H1 (cell line): ENCODE measurements at regions not wholly inside any gene's neighbourhood (a gene's known extent, or its start where the extent isn't known, plus 50 kb on each side); places are given as distances from the start of the nearest gene placed in this dataset.

Source experiments
- CTCF ChIA-PET: fragments of 300-600 bp; sonication (Branson Sonifier 250); formaldehyde crosslinking; loops from one replicate; lab custom pipeline; 2021; ENCODE audit not compliant: partially characterized antibody; lab: Charles Lee
- POLR2A ChIA-PET: fragments of 300-600 bp; sonication (Branson Sonifier 250); formaldehyde crosslinking; loops from one replicate; lab custom pipeline; 2021; ENCODE audit warnings: inconsistent platforms; ENCODE audit not compliant: partially characterized antibody; lab: Charles Lee
- DNase-seq, 2 experiments: peaks; one replicate each; pipeline versions ENCODE4 v3.0.0 to v3.0.0-alpha.2; 2010 to 2022; ENCODE audit warnings: low spot score in 2 of 2, low read depth in 1 of 2, mixed read lengths in 1 of 2
- FAIRE-seq: peaks from 2 replicates; lab custom pipeline; 2011; peaks lifted over from hg19 to GRCh38; lab: Jason Lieb, UNC
- H2AFZ ChIP-seq: 2 replicates; pipeline ENCODE4 v1.8.1; 2012; ENCODE audit warnings: low read length, inconsistent platforms
- H2AK5ac ChIP-seq: 2 replicates; pipeline ENCODE4 v1.6.1; 2013; ENCODE audit warnings: low read depth, low read length
- H2BK120ac ChIP-seq: replicated peaks from 2 replicates; pipeline ENCODE3; 2013; ENCODE audit warnings: low read depth, low read length, inconsistent platforms
- H2BK12ac ChIP-seq: 2 replicates; pipeline ENCODE4 v1.6.1; 2013; ENCODE audit warnings: low read depth, low read length
- H2BK15ac ChIP-seq: 2 replicates; pipeline ENCODE4 v1.6.1; 2013; ENCODE audit warnings: low read length
- H2BK20ac ChIP-seq: 2 replicates; pipeline ENCODE4 v1.6.1; 2013; ENCODE audit warnings: low read length
- H2BK5ac ChIP-seq: 2 replicates; pipeline ENCODE4 v1.6.1; 2013; ENCODE audit warnings: low read depth, low read length
- H3K14ac ChIP-seq: 2 replicates; pipeline ENCODE4 v1.6.1; 2013; ENCODE audit warnings: inconsistent platforms; ENCODE audit not compliant: insufficient read length
- H3K18ac ChIP-seq: 2 replicates; pipeline ENCODE4 v1.6.1; 2013; ENCODE audit warnings: low read length; ENCODE audit errors: extremely low read depth
- H3K23ac ChIP-seq: 2 replicates; pipeline ENCODE4 v1.6.1; 2013; ENCODE audit warnings: inconsistent platforms; ENCODE audit not compliant: insufficient read length
- H3K23me2 ChIP-seq: 2 replicates; pipeline ENCODE4 v1.6.1; 2013; ENCODE audit warnings: low read depth, low read length
- H3K27ac ChIP-seq: 2 replicates; pipeline ENCODE4 v1.6.1; 2011; ENCODE audit warnings: low read depth, low read length, inconsistent platforms
- H3K27me3 ChIP-seq, 4 experiments: replicated peaks in 1 of 4; 1 replicate in 1 of 4; 2 replicates in 3 of 4; pipeline versions ENCODE4 v1.6.1 to v1.8.1; 2011 to 2013; ENCODE audit warnings: low read length in 3 of 4, mild to moderate bottlenecking in 3 of 4, inconsistent platforms in 2 of 4, mixed read lengths in 2 of 4, moderate library complexity in 1 of 4; ENCODE audit not compliant: control insufficient read depth in 3 of 4, insufficient read depth in 3 of 4; ENCODE audit errors: extremely low read depth in 1 of 4
- H3K36me3 ChIP-seq, 4 experiments: 2 replicates each; pipeline versions ENCODE4 v1.6.1 to v1.8.1; 2011 to 2013; ENCODE audit warnings: mild to moderate bottlenecking in 4 of 4, low read length in 3 of 4, moderate library complexity in 2 of 4, control low read depth in 1 of 4, inconsistent platforms in 1 of 4; ENCODE audit not compliant: insufficient read depth in 4 of 4, control insufficient read depth in 2 of 4
- H3K4ac ChIP-seq: replicated peaks from 2 replicates; pipeline ENCODE3; 2013; ENCODE audit warnings: low read length, low read depth, mixed read lengths, inconsistent platforms; ENCODE audit not compliant: insufficient read length
- H3K4me1 ChIP-seq, 4 experiments: replicated peaks in 1 of 4; 1 replicate in 1 of 4; 2 replicates in 3 of 4; pipeline versions ENCODE4 v1.6.1 to v1.8.1; 2011 to 2013; ENCODE audit warnings: low read length in 3 of 4, inconsistent platforms in 2 of 4, mixed read lengths in 1 of 4; ENCODE audit not compliant: insufficient read depth in 4 of 4, control insufficient read depth in 3 of 4
- H3K4me2 ChIP-seq, 2 experiments: 2 replicates each; pipeline versions ENCODE4 v1.6.1 to v1.8.1; 2011 to 2013; ENCODE audit warnings: low read depth in 2 of 2, low read length in 2 of 2, control low read depth in 1 of 2, inconsistent platforms in 1 of 2, mild to moderate bottlenecking in 1 of 2; ENCODE audit not compliant: insufficient read depth in 1 of 2
- H3K4me3 ChIP-seq, 4 experiments: fragments of 200-600, 300-600 bp in 1 of 4; sonication (generic), shearing (Covaris generic), sonication (Bioruptor Twin) in 1 of 4; 2 replicates each; pipeline versions ENCODE4 v1.5.1 to v1.8.1; 2011 to 2016; ENCODE audit warnings: low read length in 4 of 4, low read depth in 3 of 4, control low read depth in 2 of 4, inconsistent platforms in 2 of 4, mild to moderate bottlenecking in 2 of 4, mixed read lengths in 1 of 4, moderate library complexity in 1 of 4; ENCODE audit not compliant: insufficient read depth in 2 of 4; ENCODE audit errors: extremely low read depth in 1 of 4
- H3K56ac ChIP-seq: replicated peaks from 2 replicates; pipeline ENCODE3; 2013; ENCODE audit warnings: low read depth, mild to moderate bottlenecking, mixed read lengths, low read length, inconsistent platforms; ENCODE audit not compliant: insufficient read length
- H3K79me1 ChIP-seq: 2 replicates; pipeline ENCODE4 v1.6.1; 2013; ENCODE audit warnings: low read depth, low read length, control low read depth
- H3K79me2 ChIP-seq, 2 experiments: 2 replicates each; pipeline versions ENCODE4 v1.6.1 to v1.8.1; 2012 to 2013; ENCODE audit warnings: low read length in 2 of 2, mild to moderate bottlenecking in 2 of 2, inconsistent platforms in 1 of 2; ENCODE audit not compliant: insufficient read depth in 2 of 2, control insufficient read depth in 1 of 2
- H3K9ac ChIP-seq, 4 experiments: replicated peaks in 1 of 4; 1 replicate in 1 of 4; 2 replicates in 3 of 4; pipeline versions ENCODE4 v1.6.1 to v1.8.1; 2011 to 2013; ENCODE audit warnings: low read depth in 3 of 4, low read length in 3 of 4, control low read depth in 2 of 4, mild to moderate bottlenecking in 2 of 4, moderate library complexity in 2 of 4, inconsistent platforms in 1 of 4; ENCODE audit errors: extremely low read depth in 1 of 4
- H3K9me3 ChIP-seq, 2 experiments: 2 replicates each; pipeline versions ENCODE4 v1.6.1 to v1.8.1; 2012 to 2013; ENCODE audit warnings: mild to moderate bottlenecking in 2 of 2, moderate library complexity in 2 of 2, control low read depth in 1 of 2, inconsistent platforms in 1 of 2, low read depth in 1 of 2, low read length in 1 of 2, mixed read lengths in 1 of 2; ENCODE audit not compliant: insufficient read depth in 2 of 2
- H4K20me1 ChIP-seq, 2 experiments: replicated peaks in 1 of 2; 2 replicates each; pipeline versions ENCODE3 to v1.8.1; 2011 to 2013; ENCODE audit warnings: inconsistent platforms in 2 of 2, low read length in 2 of 2, mild to moderate bottlenecking in 1 of 2; ENCODE audit not compliant: insufficient read depth in 2 of 2, control insufficient read depth in 1 of 2
- H4K5ac ChIP-seq: 2 replicates; pipeline ENCODE4 v1.6.1; 2013; ENCODE audit warnings: low read length, low read depth, mixed read lengths, inconsistent platforms; ENCODE audit not compliant: insufficient read length
- H4K8ac ChIP-seq: 2 replicates; pipeline ENCODE4 v1.8.0; 2013; ENCODE audit warnings: mild to moderate bottlenecking, moderate library complexity, low read length, inconsistent platforms; ENCODE audit not compliant: insufficient read depth; ENCODE audit errors: extremely low read depth
- H4K91ac ChIP-seq: replicated peaks from 2 replicates; pipeline ENCODE3; 2013; ENCODE audit warnings: low read length, mixed read lengths, inconsistent platforms; ENCODE audit not compliant: insufficient read length
- ASH2L ChIP-seq: fragments of 200-600, 300-600 bp; sonication (generic); IDR thresholded peaks from one replicate; pipeline ENCODE4 v1.7.1; 2017; ENCODE audit warnings: low read length
- BACH1 ChIP-seq: IDR thresholded peaks from 2 replicates; pipeline ENCODE4 v1.6.1; 2012; ENCODE audit warnings: low read length, improper control_type of control experiment
- CHD2 ChIP-seq: IDR thresholded peaks from 2 replicates; pipeline ENCODE4 v1.6.1; 2012; ENCODE audit warnings: low read length, improper control_type of control experiment
- EP300 ChIP-seq, 2 experiments: IDR thresholded peaks; 1 replicate in 1 of 2; 2 replicates in 1 of 2; pipeline ENCODE4 v1.6.1; 2011 to 2012; ENCODE audit warnings: low read depth in 2 of 2, low read length in 2 of 2, mild to moderate bottlenecking in 2 of 2, borderline replicate concordance in 1 of 2, inconsistent platforms in 1 of 2, moderate library complexity in 1 of 2
- KDM5A ChIP-seq: fragments of 200-600 bp; IDR thresholded peaks from 2 replicates; pipeline ENCODE4 v1.7.1; 2012; ENCODE audit warnings: mild to moderate bottlenecking, low read length, inconsistent platforms, mixed read lengths
- POLR2A ChIP-seq, 2 experiments: IDR thresholded peaks; 1 replicate in 1 of 2; 2 replicates in 1 of 2; pipeline ENCODE4 v1.6.1; 2011; ENCODE audit warnings: low read depth in 2 of 2, low read length in 2 of 2, mild to moderate bottlenecking in 2 of 2; ENCODE audit errors: control extremely low read depth in 1 of 2
- POLR2AphosphoS5 ChIP-seq: IDR thresholded peaks from 2 replicates; pipeline ENCODE4 v1.6.1; 2011; ENCODE audit warnings: low read depth, low read length
- RNF2 ChIP-seq: fragments of 200-900, 300-1000 bp; sonication (generic); IDR thresholded peaks from 2 replicates; pipeline ENCODE4 v1.7.1; 2016; ENCODE audit warnings: borderline replicate concordance, low read depth, mild to moderate bottlenecking, antibody characterized with exemption, low read length; ENCODE audit not compliant: poor library complexity, severe bottlenecking; ENCODE audit errors: missing control alignments
- RXRA ChIP-seq: IDR thresholded peaks from 2 replicates; pipeline ENCODE4 v1.6.1; 2011; ENCODE audit warnings: low read depth, mild to moderate bottlenecking, low read length, moderate library complexity; ENCODE audit not compliant: insufficient read depth
- SIX5 ChIP-seq: IDR thresholded peaks from 2 replicates; pipeline ENCODE4 v1.6.1; 2011; ENCODE audit warnings: mild to moderate bottlenecking, low read depth, low read length
- SP4 ChIP-seq: IDR thresholded peaks from 2 replicates; pipeline ENCODE4 v1.6.1; 2012; ENCODE audit warnings: low read length, inconsistent platforms
- SRF ChIP-seq: IDR thresholded peaks from 2 replicates; pipeline ENCODE4 v1.6.1; 2011; ENCODE audit warnings: mild to moderate bottlenecking, low read depth, low read length, moderate library complexity
- SUZ12 ChIP-seq: fragments of 200-600 bp; sonication (generic); IDR thresholded peaks from 2 replicates; pipeline ENCODE4 v1.6.1; 2012; ENCODE audit warnings: mild to moderate bottlenecking, inconsistent platforms, low read length, moderate library complexity, mixed read lengths
- TBP ChIP-seq: IDR thresholded peaks from 2 replicates; pipeline ENCODE4 v1.6.1; 2011; ENCODE audit warnings: low read depth, low read length, improper control_type of control experiment
- TCF12 ChIP-seq: IDR thresholded peaks from 2 replicates; pipeline ENCODE4 v1.6.1; 2011; ENCODE audit warnings: low read depth, mild to moderate bottlenecking, low read length
- WGBS, 2 experiments: shearing (Covaris generic) in 1 of 2; methylation state at CpG; one replicate each; pipeline versions ENCODE4 v1.1.6 to v1.1.7; 2013 to 2015; ENCODE audit warnings: low lambda C conversion rate in 2 of 2, mixed read lengths in 2 of 2, inconsistent platforms in 1 of 2, low coverage in 1 of 2, missing lambda C conversion rate in 1 of 2; ENCODE audit not compliant: insufficient replicate concordance in 2 of 2, insufficient coverage in 1 of 2, insufficient read length in 1 of 2; ENCODE audit errors: extremely low coverage in 1 of 2, missing lambda C conversion rate in 1 of 2; 5-methylcytosine and 5-hydroxymethylcytosine counted together

DNA sequence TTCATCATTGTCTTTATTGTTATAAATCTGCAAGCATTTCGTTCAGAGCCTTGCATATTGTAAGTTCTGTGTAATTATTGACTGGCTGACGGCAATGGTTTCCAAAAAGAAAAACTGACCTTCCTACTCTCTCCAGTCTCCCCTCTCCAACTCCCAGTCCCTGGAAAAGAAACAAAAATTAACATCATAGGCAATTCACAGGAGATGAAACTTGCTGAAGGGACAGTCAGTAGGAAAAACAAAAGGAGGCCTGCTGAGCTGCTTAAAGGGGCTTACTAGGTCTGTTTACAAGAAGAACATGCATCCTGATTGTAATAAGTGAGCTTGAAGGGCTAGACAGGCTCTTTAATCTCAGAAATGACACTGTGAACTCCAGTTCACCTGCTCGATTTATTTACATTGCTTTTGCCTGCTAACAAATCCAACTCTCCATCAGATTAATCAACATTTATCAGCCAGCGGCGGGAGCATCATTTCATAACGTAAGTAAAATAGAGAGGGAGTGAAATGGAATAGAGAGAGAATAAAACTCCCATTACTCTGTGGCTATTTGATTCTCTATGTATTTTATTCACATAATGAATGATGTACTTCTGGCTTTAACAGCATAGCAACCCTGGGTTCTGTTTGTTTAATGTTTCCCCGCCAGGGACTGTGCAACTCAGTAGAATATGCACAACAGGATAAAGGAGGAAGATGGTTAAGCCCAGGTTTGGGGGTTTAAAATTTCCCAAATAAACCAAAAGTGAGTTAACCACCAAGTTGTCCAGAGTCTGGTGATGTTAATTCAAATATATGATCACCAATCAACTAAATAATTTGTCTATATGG is 256.7 kb upstream of the SETBP1 start:
- H3K23me2 ChIP-seq, result no peaks in the 10 kb centered on the region
- H3K56ac ChIP-seq, result no peak overlapping the region
- no peaks in the 10 kb centered on the region for H3K79me2 ChIP-seq
- ChIA-PET CTCF (no interaction called here), POLR2A (no interaction called here)
- no peak overlapping the region for H2BK12ac ChIP-seq
- H2AK5ac ChIP-seq, result no peak overlapping the region
- H3K27me3 ChIP-seq, result no peaks in the 10 kb centered on the region; a peak in 3 of 7 replicates
- H3K79me1 ChIP-seq, result no peaks in the 10 kb centered on the region
- H2BK15ac ChIP-seq, result no peak overlapping the region
- no peak overlapping the region for H3K9ac ChIP-seq
- no peak for FAIRE-seq
- H3K27ac ChIP-seq, result no peak overlapping the region
- no peak overlapping the region for H2BK120ac ChIP-seq
- H3K18ac ChIP-seq, result no peak overlapping the region
- H2AFZ ChIP-seq, result no peak overlapping the region
- H3K4me1 ChIP-seq, result peaks cover 0 to 4% (median 2%) of the 10 kb centered on the region in 4 experiments; a peak in 1 of 7 replicates
- H4K91ac ChIP-seq, result no peak overlapping the region
- H4K5ac ChIP-seq, result no peak overlapping the region
- WGBS, 2 experiments, result 70% methylated on average over 7 of the region's 7 CpGs; no CpG with 5 or more reads in 1 of the 2 experiments
- H3K36me3 ChIP-seq, result no peaks in the 10 kb centered on the region
- DNase-seq, result no peak
- peak overlapping the region in 1 of 2 experiments; percentile 30; a peak in 1 of 4 replicates for H3K4me2 ChIP-seq
- H3K23ac ChIP-seq, result no peak overlapping the region
- H4K8ac ChIP-seq, result no peak overlapping the region
- no peaks in the 10 kb centered on the region for H4K20me1 ChIP-seq
- no peak overlapping the region for H2BK5ac ChIP-seq
- H3K14ac ChIP-seq, result no peak overlapping the region
- no peak overlapping the region for H3K4ac ChIP-seq
- H2BK20ac ChIP-seq, result no peak overlapping the region
- no peaks in the 10 kb centered on the region for H3K9me3 ChIP-seq
- H3K4me3 ChIP-seq, result no peak overlapping the region
- TF ChIP-seq SUZ12 (no peak), SRF (no peak), ASH2L (no peak), POLR2AphosphoS5 (no peak), SP4 (no peak), RNF2 (no peak), RXRA (no peak), POLR2A (IDR thresholded peaks at IDR 0.05; ENCODE audit: control extremely low read depth in 1 of 2, low read depth in 2 of 2, low read length in 2 of 2) (no peak), CHD2 (no peak), TCF12 (no peak), KDM5A (no peak), SIX5 (no peak), TBP (no peak), EP300 (IDR thresholded peaks at IDR 0.05; ENCODE audit: borderline replicate concordance in 1 of 2, low read depth in 2 of 2, low read length in 2 of 2) (no peak), BACH1 (no peak)
